ENCODE measurements at regions not wholly inside any gene's neighbourhood (a gene's known extent, or its start where the extent isn't known, plus 50 kb on each side); places are given as distances from the start of the nearest gene placed in this dataset.

- intact Hi-C loops (cut with DNase I) = no loop called here
- DNase-seq = no peak
Measured at GRCh38 chr7:156464339-156464738, 176.2 kb upstream of the RNF32 start.

DNA sequence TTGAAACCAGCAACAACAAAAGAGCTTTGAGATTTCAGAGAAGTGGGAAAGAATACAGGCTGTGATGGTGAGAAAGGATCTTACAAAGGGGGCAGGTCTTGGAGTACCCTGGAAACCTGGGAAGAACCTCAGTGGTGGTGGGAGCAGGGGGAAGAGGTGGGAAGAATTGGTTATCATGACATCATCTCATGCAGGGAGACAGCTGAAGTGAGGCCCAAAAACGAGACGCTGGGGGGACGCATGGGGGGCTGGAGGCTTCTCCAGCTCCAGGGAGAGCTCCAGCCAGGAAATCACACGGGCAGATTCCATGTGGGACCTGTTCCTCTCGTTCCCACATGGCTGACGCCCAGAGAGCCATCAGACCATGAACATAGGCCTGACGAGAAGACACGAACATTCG lies 177.3 kb upstream of the RNF32 start:
- intact Hi-C loops (cut with DNase I) = no loop called here

DNA sequence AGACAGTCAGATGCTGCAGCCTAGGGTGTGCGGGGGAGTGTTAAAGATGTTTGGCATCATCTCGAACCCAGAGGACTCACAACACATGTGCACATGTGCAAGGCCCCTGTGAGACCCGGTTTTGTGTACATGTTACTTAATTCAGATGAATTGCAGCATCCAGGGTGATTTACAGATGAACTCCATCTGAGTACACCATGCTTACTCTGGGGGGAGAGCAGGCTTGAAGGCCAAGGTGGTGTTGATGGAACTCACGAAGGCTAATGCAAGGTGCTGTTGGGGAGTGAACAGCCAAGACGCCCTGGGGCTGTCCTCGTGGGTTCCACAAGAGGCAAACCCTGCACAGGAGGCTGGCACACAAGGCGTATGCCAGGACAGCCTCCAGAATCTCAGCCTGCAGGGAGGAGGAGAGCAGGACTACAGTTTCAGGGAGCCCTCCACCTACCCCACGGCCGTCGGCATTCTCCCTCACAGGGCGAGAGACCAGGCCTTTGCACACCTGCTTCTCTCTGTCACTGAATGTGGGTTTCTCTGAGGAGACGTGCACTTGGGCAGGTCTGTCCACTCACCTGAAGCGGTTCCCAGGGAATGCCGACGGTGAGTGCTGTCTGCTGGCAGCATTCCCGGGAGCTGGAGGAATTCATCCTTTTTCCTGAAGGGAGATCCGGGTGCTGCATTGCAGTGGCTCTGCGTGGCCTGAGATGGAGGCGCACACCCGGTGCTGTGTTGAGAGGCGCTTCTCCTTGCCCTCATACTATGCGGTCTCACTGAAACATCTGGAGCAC lies 178.5 kb upstream of the RNF32 start:
- intact Hi-C loops (cut with DNase I) = no loop called here
- DNase-seq = no peak

More for the DNA sequence above, 177.3 kb upstream of the RNF32 start:
- DNase-seq = no peak

- intact Hi-C loops (cut with DNase I) = no loop called here
- DNase-seq = no peak
Measured at GRCh38 chr7:156460858-156461627, 179.5 kb upstream of the RNF32 start.

DNA sequence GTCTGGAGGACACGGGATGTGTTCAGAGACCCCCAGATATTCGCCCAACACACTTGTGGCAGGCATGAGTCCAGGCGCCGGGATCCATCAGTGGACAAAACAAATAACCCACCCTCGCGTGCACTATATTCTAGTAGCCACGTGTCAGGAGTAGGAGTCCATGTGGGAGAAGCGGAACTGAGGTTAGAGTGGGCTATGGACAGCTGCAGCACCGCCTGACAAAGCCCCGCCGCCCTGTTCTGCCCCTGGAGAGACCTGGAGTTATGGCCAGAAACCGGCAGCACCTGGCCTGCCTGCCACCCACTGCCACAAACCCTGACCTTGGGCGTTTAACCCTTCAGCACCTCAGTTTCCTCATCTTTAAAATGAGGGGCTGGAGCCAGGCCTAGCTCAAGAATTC lies 181.0 kb upstream of the RNF32 start:
- DNase-seq = no peak
- intact Hi-C loops (cut with DNase I) = no loop called here

DNA sequence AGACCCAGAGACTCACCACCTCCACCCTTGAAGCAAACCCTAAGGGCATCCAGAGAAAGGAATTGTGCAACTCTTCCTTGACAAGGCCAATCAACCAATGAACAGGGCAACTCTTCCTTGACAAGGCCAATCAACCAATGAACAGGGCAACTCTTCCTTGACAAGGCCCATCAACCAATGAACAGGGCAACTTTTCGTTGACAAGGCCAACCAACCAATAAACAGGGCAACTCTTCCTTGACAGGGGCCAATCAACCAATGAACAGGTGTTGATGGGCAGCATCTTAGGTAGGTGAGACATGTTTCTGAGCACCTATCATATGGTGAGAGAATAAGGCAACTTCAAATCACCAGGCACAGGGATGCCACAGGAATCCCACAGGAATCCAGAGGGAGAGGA lies 181.5 kb upstream of the RNF32 start:
- intact Hi-C loops (cut with DNase I) = no loop called here
- no peak for DNase-seq

DNA sequence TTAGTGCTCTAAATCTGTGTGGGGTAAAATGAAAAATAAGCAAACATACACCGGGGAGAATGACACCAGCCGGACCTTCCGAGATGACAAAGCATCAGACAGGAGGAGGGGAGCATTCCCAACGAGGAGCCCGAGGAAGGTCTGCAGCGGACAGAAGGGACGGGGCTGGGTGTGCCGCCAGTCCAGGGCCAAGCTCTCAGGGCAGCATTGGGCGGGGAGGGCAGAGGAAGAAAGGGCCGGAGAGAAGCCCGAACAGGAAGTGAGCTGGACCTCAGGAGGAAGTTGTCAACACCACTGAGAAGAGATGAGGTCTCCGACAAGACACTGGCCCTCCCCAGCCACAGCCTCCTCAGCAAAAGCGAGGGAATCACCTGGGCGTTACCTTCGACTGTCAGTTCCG lies 182.6 kb upstream of the RNF32 start:
- DNase-seq = no peak

DNA sequence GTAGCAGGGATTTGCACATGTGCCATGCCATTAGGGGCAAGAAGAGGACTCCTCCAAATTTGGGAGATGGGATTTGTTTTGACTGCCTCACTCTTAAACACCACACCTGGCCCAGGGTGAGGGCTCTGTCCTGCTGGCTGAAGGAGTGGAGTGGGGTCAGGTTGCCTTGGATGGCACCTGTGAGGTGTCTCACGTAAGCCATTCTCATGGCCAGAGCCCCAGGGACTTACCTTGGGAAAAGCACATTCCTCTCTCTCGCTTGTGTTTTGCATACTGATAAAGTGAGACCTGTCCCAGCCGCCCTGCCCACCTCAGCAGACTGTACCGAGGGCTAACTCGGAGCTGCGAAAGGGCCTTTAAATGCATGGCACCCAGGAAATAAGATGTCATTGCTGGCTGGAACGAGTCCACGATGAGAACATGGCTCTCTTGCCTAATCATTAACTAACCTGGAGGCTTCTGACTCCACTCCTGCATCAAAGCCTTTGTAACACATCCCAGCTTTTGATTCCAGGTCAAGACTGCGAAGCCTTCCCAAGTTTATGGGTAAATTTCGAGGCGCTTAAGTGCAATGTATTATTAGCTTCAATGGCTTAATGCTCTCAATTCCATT lies 184.0 kb upstream of the RNF32 start:
- intact Hi-C loops (cut with DNase I) = no loop called here
- no peak for DNase-seq

More for the DNA sequence above, 182.6 kb upstream of the RNF32 start:
- intact Hi-C loops (cut with DNase I) = no loop called here

DNA sequence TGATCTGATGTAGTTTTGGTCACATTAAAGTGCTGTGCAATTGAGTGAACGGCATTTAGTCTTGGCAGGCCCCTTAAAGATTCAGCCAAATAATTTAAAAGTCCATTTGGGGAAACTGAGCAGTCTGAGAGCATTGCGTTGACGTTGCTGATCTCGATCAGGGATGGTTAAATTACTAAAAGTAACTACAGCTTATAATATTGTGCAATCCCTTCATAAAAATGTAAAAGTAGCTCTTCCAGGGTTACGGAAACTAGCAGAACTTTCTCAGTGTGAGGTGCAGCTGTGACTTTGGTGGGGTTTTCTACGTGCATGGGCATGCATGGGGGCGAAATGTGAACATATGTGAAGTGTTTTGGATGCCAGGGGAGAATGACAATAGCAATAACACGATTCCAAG lies 184.5 kb upstream of the RNF32 start:
- intact Hi-C loops (cut with DNase I) = no loop called here
- DNase-seq = no peak

DNA sequence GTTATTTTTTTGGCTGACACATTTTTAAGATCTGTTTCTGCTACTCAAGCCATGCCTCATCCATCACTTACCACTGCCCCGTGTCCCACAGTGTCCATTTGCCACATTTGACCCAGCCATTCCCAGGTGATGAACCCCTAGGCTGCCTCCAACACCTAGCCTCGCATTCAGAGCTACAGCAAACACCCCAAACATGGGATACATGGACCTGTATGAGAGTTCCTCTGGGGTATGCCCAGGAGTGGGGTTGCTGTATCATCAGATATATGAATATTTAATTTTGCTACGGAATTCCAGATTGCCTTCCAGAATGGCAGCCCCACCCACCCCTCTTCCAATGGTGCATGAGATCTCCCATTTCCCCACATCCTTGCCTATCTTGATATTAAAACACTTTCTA lies 190.1 kb upstream of the RNF32 start:
- intact Hi-C loops (cut with DNase I) = no loop called here
- no peak for DNase-seq

GRCh38 chr7:156448918-156449317 lies 191.7 kb upstream of the RNF32 start:
- no peak for DNase-seq
- intact Hi-C loops (cut with DNase I) = no loop called here

DNA sequence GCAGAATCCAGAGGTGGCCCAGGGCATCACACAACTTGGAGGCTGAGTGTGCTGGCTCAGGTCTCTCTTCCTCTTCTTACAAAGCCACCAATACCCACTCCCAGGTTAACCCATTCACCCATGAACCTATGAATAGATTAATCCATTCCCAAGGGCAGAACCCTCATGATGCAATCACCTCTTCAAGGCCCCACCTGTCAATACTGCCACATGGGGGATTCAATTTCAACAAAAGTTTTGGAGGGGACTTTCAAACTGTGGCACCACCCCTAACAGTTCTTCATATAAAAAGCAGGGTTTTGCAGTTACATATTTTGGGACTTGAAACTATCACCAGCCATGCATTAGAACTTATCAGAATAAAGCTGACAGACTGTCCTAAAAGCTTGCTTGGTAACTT lies 193.6 kb upstream of the RNF32 start:
- intact Hi-C loops (cut with DNase I) = no loop called here

GRCh38 chr7:156445997-156446761 lies 194.4 kb upstream of the RNF32 start:
- intact Hi-C loops (cut with DNase I) = no loop called here
- DNase-seq = no peak

More for the DNA sequence above, 193.6 kb upstream of the RNF32 start:
- no peak for DNase-seq

DNA sequence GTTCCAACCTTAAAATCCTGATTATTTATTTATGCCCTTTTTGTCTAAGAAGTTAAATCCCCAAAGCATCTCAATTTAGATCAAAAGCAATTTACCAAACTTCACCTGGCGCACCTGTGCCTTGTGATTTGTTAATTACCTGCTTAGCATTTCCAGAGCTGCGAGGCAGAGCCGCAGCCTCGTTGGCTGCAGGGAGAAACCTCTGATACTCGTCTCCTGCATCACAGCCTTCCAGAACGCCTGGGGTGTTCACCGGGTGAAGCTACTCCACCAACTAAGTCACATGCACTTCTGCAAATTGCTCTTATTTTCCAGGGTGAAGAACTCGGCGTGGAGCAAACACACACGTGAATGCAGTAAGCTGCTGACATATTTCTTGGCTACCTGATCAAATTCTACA lies 198.1 kb upstream of the RNF32 start:
- intact Hi-C loops (cut with DNase I) = no loop called here

DNA sequence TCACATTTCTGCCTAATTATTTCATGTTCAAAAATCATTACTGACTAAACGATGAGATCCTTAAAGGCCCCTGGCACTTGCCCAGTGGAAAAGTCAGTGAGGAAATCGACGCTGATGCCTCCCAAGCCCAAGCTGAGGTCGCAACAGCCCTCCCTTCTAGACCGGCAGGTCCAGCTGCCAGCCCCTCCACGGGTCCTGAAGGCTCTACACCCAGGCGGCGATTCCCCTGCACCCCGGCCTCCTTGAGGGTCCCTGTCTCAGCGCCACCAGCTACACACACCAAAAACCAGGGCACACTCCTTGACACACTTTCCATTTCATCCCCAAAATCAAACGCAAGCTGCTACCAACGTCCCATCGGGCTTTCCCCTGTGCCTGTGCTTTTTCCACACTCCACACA lies 200.1 kb upstream of the RNF32 start:
- intact Hi-C loops (cut with DNase I) = no loop called here
- no peak for DNase-seq

More for the DNA sequence above, 198.1 kb upstream of the RNF32 start:
- DNase-seq = no peak

DNA sequence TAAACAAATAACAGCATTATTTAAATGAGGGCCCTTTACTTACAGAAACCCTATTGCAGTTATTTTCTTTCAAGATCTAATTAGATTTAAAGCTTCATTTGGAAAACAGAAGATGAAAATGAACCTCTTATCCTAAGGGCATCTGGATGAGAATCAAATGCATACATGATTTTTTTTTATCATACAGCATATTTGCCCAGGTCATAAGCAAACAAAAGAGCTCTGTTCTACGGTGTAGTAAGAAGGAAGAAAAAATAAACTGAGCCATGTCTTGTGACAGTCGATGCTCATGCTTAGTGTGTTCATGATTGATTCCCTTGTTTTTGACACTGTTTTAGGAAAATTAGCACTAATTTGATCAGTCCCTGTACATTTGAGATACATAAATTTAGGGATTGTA lies 202.6 kb upstream of the RNF32 start:
- intact Hi-C loops (cut with DNase I) = no loop called here
- no peak for DNase-seq

DNA sequence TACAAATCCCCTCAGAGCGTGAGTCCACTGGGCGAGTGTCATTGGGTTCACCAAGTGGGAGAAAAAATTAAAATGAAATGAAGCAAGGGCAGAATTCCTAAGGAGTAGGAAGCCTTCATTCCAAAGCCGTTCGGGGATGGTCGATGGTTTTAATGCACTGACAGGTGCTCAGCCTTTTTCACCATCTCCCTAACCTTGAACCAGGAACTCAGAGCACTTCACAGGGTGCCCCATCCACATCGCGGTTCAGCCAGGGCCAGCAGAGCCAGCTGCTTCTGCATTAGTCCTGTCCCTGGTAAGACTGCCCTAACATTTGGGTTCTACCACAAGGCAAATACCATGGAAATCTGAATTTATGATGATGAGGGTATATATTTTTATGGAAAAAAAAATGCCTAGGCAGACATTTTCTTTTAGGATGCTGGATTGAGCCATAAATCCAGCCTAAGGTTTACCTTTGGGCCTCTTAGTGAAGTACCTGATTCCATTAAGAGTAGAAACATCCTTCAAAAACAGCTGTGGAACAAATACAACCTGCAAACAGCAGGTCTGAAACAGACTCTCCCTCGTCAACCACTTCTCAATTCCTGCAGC lies 203.5 kb upstream of the RNF32 start:
- no peak for DNase-seq
- intact Hi-C loops (cut with DNase I) = no loop called here

GRCh38 chr7:156435486-156436231 lies 204.9 kb upstream of the RNF32 start:
- intact Hi-C loops (cut with DNase I) = no loop called here

More at GRCh38 chr7:156435486-156436231, 204.9 kb upstream of the RNF32 start:
- no peak for DNase-seq

Data from head of caudate nucleus (tissue), 42 donors.